HCT116 (cell line): ENCODE measurements at regions not wholly inside any gene's neighbourhood (a gene's known extent, or its start where the extent isn't known, plus 50 kb on each side); places are given as distances from the start of the nearest gene placed in this dataset.

ENCODE experiments used
- CTCF ChIP-seq, 3 experiments: fragments of 200-600 bp in 1 of 3; sonication (generic) in 1 of 3; IDR thresholded peaks in 2 of 3; conservative IDR thresholded peaks in 1 of 3; 2 replicates each; pipeline ENCODE4 v1.5.1; 2012 to 2017; ENCODE audit warnings: low read depth in 2 of 3, low read length in 2 of 3, antibody characterized with exemption in 1 of 3, borderline replicate concordance in 1 of 3, control low read depth in 1 of 3, mild to moderate bottlenecking in 1 of 3, mixed read lengths in 1 of 3, mixed run types in 1 of 3, moderate library complexity in 1 of 3; ENCODE audit not compliant: insufficient read depth in 1 of 3
- EZH2 ChIP-seq: fragments of 200-600 bp; sonication (generic); IDR thresholded peaks from 2 replicates; pipeline ENCODE4 v1.6.1; 2017; ENCODE audit warnings: antibody characterized with exemption, mixed run types
- POLR2AphosphoS5 ChIP-seq: IDR thresholded peaks from 2 replicates; pipeline ENCODE4 v1.6.1; 2011; ENCODE audit warnings: mild to moderate bottlenecking, low read depth, low read length, moderate library complexity
- REST ChIP-seq: IDR thresholded peaks from 2 replicates; pipeline ENCODE4 v1.6.1; 2012; ENCODE audit warnings: low read depth

GRCh38 chr10:112030431-112030830 lies 153.1 kb downstream of the GPAM start:
- TF ChIP-seq REST = no peak
- TF ChIP-seq CTCF (IDR thresholded peaks at IDR 0.05 in 2 of 3, conservative IDR thresholded peaks at IDR 0.05 in 1 of 3; ENCODE audit: borderline replicate concordance in 1 of 3, insufficient read depth in 1 of 3, low read depth in 2 of 3, low read length in 2 of 3) = no peak
- TF ChIP-seq EZH2 = no peak
- no peak for TF ChIP-seq POLR2AphosphoS5
